Calu3 (cell line): ENCODE measurements at regions not wholly inside any gene's neighbourhood (a gene's known extent, or its start where the extent isn't known, plus 50 kb on each side); places are given as distances from the start of the nearest gene placed in this dataset.
"Not testable (repeated sequence)": the region's sequence is repeated elsewhere in the genome, so short reads cannot be mapped to it uniquely, and the experiment has no call there.

Experiments used
- BruUV-seq: library from RNA; stranded (reverse); fragments of 400-500 nt; replicated peaks from 2 replicates; lab custom pipeline; 2021; lab: Mats Ljungman, UMichigan
- CTCF ChIA-PET: fragments of 300-600 bp; sonication (Branson Sonifier 250); formaldehyde crosslinking; loops from one replicate; lab custom pipeline; 2022; ENCODE audit warnings: antibody characterized with exemption; lab: Charles Lee
- DNase-seq: peaks from one replicate; pipeline ENCODE4 v3.0.0; 2022
- H3K27ac Mint-ChIP-seq: one replicate; pipeline ENCODE4 v1.8.0; 2022; ENCODE audit warnings: mixed read lengths; ENCODE audit not compliant: unreplicated experiment
- H3K27me3 Mint-ChIP-seq: one replicate; pipeline ENCODE4 v1.8.0; 2022; ENCODE audit warnings: mixed read lengths; ENCODE audit not compliant: unreplicated experiment
- H3K36me3 Mint-ChIP-seq: one replicate; pipeline ENCODE4 v1.8.0; 2022; ENCODE audit warnings: mild to moderate bottlenecking, moderate library complexity, mixed read lengths; ENCODE audit not compliant: insufficient read depth, unreplicated experiment
- H3K4me1 Mint-ChIP-seq: one replicate; pipeline ENCODE4 v1.8.0; 2022; ENCODE audit warnings: mild to moderate bottlenecking, low read depth, mixed read lengths; ENCODE audit not compliant: unreplicated experiment
- H3K4me3 Mint-ChIP-seq: one replicate; pipeline ENCODE4 v1.8.0; 2022; ENCODE audit warnings: mild to moderate bottlenecking, low read depth, moderate library complexity, mixed read lengths; ENCODE audit not compliant: unreplicated experiment
- H3K9me3 Mint-ChIP-seq: one replicate; pipeline ENCODE4 v1.8.0; 2022; ENCODE audit warnings: low read depth, mixed read lengths; ENCODE audit not compliant: unreplicated experiment
- CTCF ChIP-seq: fragments of 200-600 bp; IDR thresholded peaks from one replicate; pipeline ENCODE4 v1.8.0; 2022; ENCODE audit warnings: antibody characterized with exemption; ENCODE audit not compliant: unreplicated experiment
- intact Hi-C: fragments of 100-400 bp; cut with micrococcal nuclease; formaldehyde crosslinking; loops from one replicate; pipeline ENCODE4 v1.10.0; 2022; ENCODE audit not compliant: unreplicated experiment

- Mint-ChIP-seq H3K4me1 (peaks cover 11% of the 10 kb centered on the region), H3K36me3 (no peaks in the 10 kb centered on the region), H3K9me3 (no peaks in the 10 kb centered on the region), H3K27me3 (peaks cover 86% of the 10 kb centered on the region), H3K27ac (no peak overlapping the region), H3K4me3 (no peak overlapping the region)
- CTCF ChIA-PET = no interaction called here
- no TSS peak for BruUV-seq
- TF ChIP-seq CTCF = no peak
- no peak for DNase-seq
- intact Hi-C loops = no loop called here
Measured at GRCh38 chr22:22821340-22821739, 66.3 kb upstream of the IGLL5 start.

GRCh38 chr22:22822106-22822505, 65.5 kb upstream of the IGLL5 start:
- H3K9me3 Mint-ChIP-seq = no peaks in the 10 kb centered on the region
- DNase-seq = no peak
- BruUV-seq = no TSS peak
- H3K4me3 Mint-ChIP-seq = no peak overlapping the region
- H3K27ac Mint-ChIP-seq = no peak overlapping the region
- peaks cover 11% of the 10 kb centered on the region for H3K4me1 Mint-ChIP-seq
- no peaks in the 10 kb centered on the region for H3K36me3 Mint-ChIP-seq
- no peak for TF ChIP-seq CTCF
- intact Hi-C loops = no loop called here
- H3K27me3 Mint-ChIP-seq = peaks cover 86% of the 10 kb centered on the region
- CTCF ChIA-PET = no interaction called here

GRCh38 chr22:22822553-22822952, 65.1 kb upstream of the IGLL5 start:
- H3K4me3 Mint-ChIP-seq, intact Hi-C loops, DNase-seq, CTCF ChIA-PET, H3K36me3 Mint-ChIP-seq, H3K9me3 Mint-ChIP-seq, BruUV-seq, H3K27ac Mint-ChIP-seq: not testable (repeated sequence)
- peaks cover 86% of the 10 kb centered on the region for H3K27me3 Mint-ChIP-seq
- H3K4me1 Mint-ChIP-seq = peaks cover 10% of the 10 kb centered on the region

- peaks cover 3% of the 10 kb centered on the region for H3K4me1 Mint-ChIP-seq
- H3K36me3 Mint-ChIP-seq = no peaks in the 10 kb centered on the region
- no peak overlapping the region for H3K27ac Mint-ChIP-seq
- no peak overlapping the region for H3K4me3 Mint-ChIP-seq
- TF ChIP-seq CTCF = no peak
- no peaks in the 10 kb centered on the region for H3K9me3 Mint-ChIP-seq
- no peak for DNase-seq
- intact Hi-C loops = no loop called here
- peaks cover 86% of the 10 kb centered on the region for H3K27me3 Mint-ChIP-seq
- CTCF ChIA-PET = interaction anchor here (0.6 kb wide), 1 partner anchor 15 kb away, joined by 4 read pairs; no protein-coding TSS in a partner anchor
- BruUV-seq = no TSS peak
Measured at GRCh38 chr22:22823131-22823810, 64.3 kb upstream of the IGLL5 start.
